ENCODE measurements at regions not wholly inside any gene's neighbourhood (a gene's known extent, or its start where the extent isn't known, plus 50 kb on each side); places are given as distances from the start of the nearest gene placed in this dataset.

DNA sequence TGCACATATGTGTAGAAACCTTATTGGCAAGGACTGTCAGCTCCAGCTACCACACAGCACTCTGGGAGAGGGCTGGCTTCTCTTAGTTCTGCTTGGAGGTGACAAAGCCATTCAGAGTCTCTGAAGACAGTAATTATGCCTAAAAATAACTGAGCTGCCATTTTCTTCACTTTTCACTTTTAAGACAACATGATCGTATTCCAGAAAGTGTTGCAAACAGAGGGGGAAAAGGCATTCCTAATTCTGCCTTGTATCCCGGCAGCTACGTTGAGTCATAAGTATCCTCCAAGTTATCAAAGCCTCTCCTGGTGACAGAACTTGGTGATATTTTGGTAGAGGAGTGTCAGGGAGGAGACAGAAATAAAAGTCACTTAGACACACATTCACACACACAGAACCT, 327.7 kb downstream of the HAPSTR1 start:
- TF ChIP-seq POLR2A (IDR thresholded peaks at IDR 0.05; ENCODE audit: low read depth, low read length) (no peak), POLR2AphosphoS5 (IDR thresholded peaks at IDR 0.05; ENCODE audit: low read depth, low read length) (no peak), TAF1 (IDR thresholded peaks at IDR 0.05; ENCODE audit: borderline replicate concordance, low read depth, low read length) (no peak)

Measured in GM12892 (cell line).